ENCODE measurements at regions not wholly inside any gene's neighbourhood (a gene's known extent, or its start where the extent isn't known, plus 50 kb on each side); places are given as distances from the start of the nearest gene placed in this dataset.

- Histone ChIP-seq H3F3A (replicated peaks; ENCODE audit: insufficient read depth) (no peaks in the 10 kb centered on the region), H3K4me3 (ENCODE audit: low read depth in 2 of 2, low read length in 1 of 2) (no peak overlapping the region), H4K20me1 (ENCODE audit: insufficient read depth) (no peaks in the 10 kb centered on the region), H3K9ac (no peak overlapping the region), H3K9me2 (no peaks in the 10 kb centered on the region), H3K36me3 (replicated peaks in 1 of 2; ENCODE audit: control insufficient read depth in 1 of 2, insufficient read depth in 2 of 2, low read length in 1 of 2) (no peaks in the 10 kb centered on the region), H3K4me1 (ENCODE audit: control insufficient read depth in 1 of 2, insufficient read depth in 2 of 2, low read depth in 1 of 2, low read length in 1 of 2) (peaks cover 0 to 5% of the 10 kb centered on the region in 2 experiments; a peak in 2 of 4 replicates), H3K27me3 (ENCODE audit: insufficient read depth) (no peaks in the 10 kb centered on the region), H3K79me2 (ENCODE audit: insufficient read depth) (no peaks in the 10 kb centered on the region), H3K9me3 (no peaks in the 10 kb centered on the region), H2AFZ (ENCODE audit: low read depth) (no peak overlapping the region), H3K27ac (ENCODE audit: low read depth in 2 of 2, low read length in 1 of 2) (no peak overlapping the region), H3K4me2 (no peak overlapping the region)
- TF ChIP-seq EP300 (IDR thresholded peaks at IDR 0.05; ENCODE audit: borderline replicate concordance in 1 of 2, low read depth in 1 of 2, low read length in 1 of 2), result no peak
- TF ChIP-seq FOSL2 (IDR thresholded peaks at IDR 0.05; ENCODE audit: borderline replicate concordance, low read depth), result no peak
- TF ChIP-seq USF2 (IDR thresholded peaks at IDR 0.05; ENCODE audit: borderline replicate concordance, low read depth, low read length), result no peak
- no peak for TF ChIP-seq ELF1 (IDR thresholded peaks at IDR 0.05)
- TF ChIP-seq USF1 (IDR thresholded peaks at IDR 0.05; ENCODE audit: borderline replicate concordance, low read depth), result no peak
- no peak for TF ChIP-seq CTCF (IDR thresholded peaks at IDR 0.05)
- TF ChIP-seq MEF2A (IDR thresholded peaks at IDR 0.05; ENCODE audit: borderline replicate concordance, low read depth), result no peak
- no peak for TF ChIP-seq NFIC (IDR thresholded peaks at IDR 0.05; ENCODE audit: borderline replicate concordance)
- TF ChIP-seq SMC3 (IDR thresholded peaks at IDR 0.05; ENCODE audit: low read depth, low read length), result no peak
- TF ChIP-seq RFX5 (IDR thresholded peaks at IDR 0.05; ENCODE audit: low read length), result no peak
- no peak for TF ChIP-seq MAX (IDR thresholded peaks at IDR 0.05; ENCODE audit: low read depth)
- no peak for TF ChIP-seq POLR2AphosphoS5 (IDR thresholded peaks at IDR 0.05; ENCODE audit: low read depth, low read length)
- no peak for TF ChIP-seq FOXM1 (IDR thresholded peaks at IDR 0.05; ENCODE audit: low read depth)
- no peak for TF ChIP-seq CHD2 (IDR thresholded peaks at IDR 0.05; ENCODE audit: low read length, partially characterized antibody)
- no peak for TF ChIP-seq TEAD4 (IDR thresholded peaks at IDR 0.05; ENCODE audit: borderline replicate concordance, insufficient read depth)
- TF ChIP-seq TAF1 (IDR thresholded peaks at IDR 0.05; ENCODE audit: borderline replicate concordance, low read depth, low read length), result no peak
- TF ChIP-seq EZH2phosphoT487 (IDR thresholded peaks at IDR 0.05; ENCODE audit: borderline replicate concordance, low read depth), result no peak
- DNase-seq, result no peak
- WGBS (ENCODE audit: low lambda C conversion rate), result 29% methylated on average over 4 of the region's 4 CpGs
- CTCF ChIA-PET, result interaction anchor here (1.0 to 1.3 kb wide), 2 partner anchors 14 to 16 kb away, joined by 3 read pairs; no protein-coding TSS in a partner anchor
- POLR2A ChIA-PET, result no interaction called here
Observed at GRCh38 chr12:98058213-98058612, 457.2 kb upstream of the TMPO start.

All from SK-N-SH (cell line).